Stomach smooth muscle (tissue), 2 donors: ENCODE measurements at regions not wholly inside any gene's neighbourhood (a gene's known extent, or its start where the extent isn't known, plus 50 kb on each side); places are given as distances from the start of the nearest gene placed in this dataset.

ENCODE experiments used
- H3K27ac ChIP-seq: one replicate; pipeline ENCODE4 v1.7.0; 2013; ENCODE audit warnings: mild to moderate bottlenecking, low read length, inconsistent platforms
- H3K27me3 ChIP-seq, 2 donors: one replicate each; pipeline ENCODE4 v1.7.0; 2013; ENCODE audit warnings: low read length in 2 of 2; ENCODE audit not compliant: insufficient read depth in 2 of 2, control insufficient read depth in 1 of 2
- H3K36me3 ChIP-seq, 2 donors: one replicate each; pipeline ENCODE4 v1.7.0; 2013; ENCODE audit warnings: low read length in 2 of 2; ENCODE audit not compliant: control insufficient read depth in 2 of 2, insufficient read depth in 2 of 2
- H3K4me1 ChIP-seq: one replicate; pipeline ENCODE4 v1.7.0; 2013; ENCODE audit warnings: low read length; ENCODE audit not compliant: control insufficient read depth, insufficient read depth
- H3K4me3 ChIP-seq, 2 donors: one replicate each; pipeline ENCODE4 v1.7.0; 2013; ENCODE audit warnings: low read length in 2 of 2
- H3K9ac ChIP-seq, 2 donors: one replicate each; pipeline ENCODE4 v1.7.0; 2013; ENCODE audit warnings: low read length in 2 of 2, mild to moderate bottlenecking in 1 of 2
- H3K9me3 ChIP-seq, 2 donors: one replicate each; pipeline ENCODE4 v1.7.0; 2013; ENCODE audit warnings: low read length in 2 of 2; ENCODE audit not compliant: control insufficient read depth in 2 of 2
- donor health status: healthy.
- donor health status: Pancreatic carcinoma.

DNA sequence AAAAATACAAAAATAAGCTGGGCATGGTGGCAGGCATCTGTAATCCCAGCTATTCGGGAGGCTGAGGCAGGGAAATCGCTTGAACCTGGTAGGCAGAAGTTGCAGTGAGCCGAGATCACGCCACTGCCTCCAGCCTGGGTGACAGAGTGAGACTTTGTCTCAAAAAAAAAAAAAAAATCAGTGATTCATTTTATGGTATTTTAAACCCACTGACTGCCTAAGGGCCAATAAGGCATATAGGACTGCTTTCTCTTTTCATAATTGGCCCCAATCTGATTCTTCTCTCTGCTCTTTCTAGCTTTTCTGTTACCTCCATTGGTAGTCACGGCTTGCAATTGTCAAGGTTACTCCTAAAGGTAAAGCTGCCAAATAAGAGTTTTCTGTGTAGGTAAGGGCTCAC is 60.2 kb upstream of the ADGRF1 start:
- no peaks in the 10 kb centered on the region for H3K36me3 ChIP-seq

GRCh38 chr6:47098570-47098993 is 56.5 kb upstream of the ADGRF1 start:
- no peaks in the 10 kb centered on the region for H3K36me3 ChIP-seq
- no peak overlapping the region for H3K4me3 ChIP-seq
- H3K9me3 ChIP-seq = no peaks in the 10 kb centered on the region
- peaks cover 15% of the 10 kb centered on the region for H3K4me1 ChIP-seq
- H3K27ac ChIP-seq = no peak overlapping the region
- H3K27me3 ChIP-seq = no peaks in the 10 kb centered on the region
- H3K9ac ChIP-seq = no peak overlapping the region

More for the DNA sequence above, 60.2 kb upstream of the ADGRF1 start:
- Histone ChIP-seq H3K4me1 (peaks cover 8% of the 10 kb centered on the region), H3K27ac (no peak overlapping the region), H3K9me3 (no peaks in the 10 kb centered on the region), H3K27me3 (no peaks in the 10 kb centered on the region), H3K9ac (no peak overlapping the region), H3K4me3 (no peak overlapping the region)

- no peak overlapping the region for H3K27ac ChIP-seq
- H3K9ac ChIP-seq = no peak overlapping the region
- no peaks in the 10 kb centered on the region for H3K27me3 ChIP-seq
Measured at GRCh38 chr6:47097092-47097945, 55.2 kb upstream of the ADGRF1 start.

GRCh38 chr6:47096211-47096895 is 54.2 kb upstream of the ADGRF1 start:
- Histone ChIP-seq H3K4me1 (peaks cover 20% of the 10 kb centered on the region), H3K27me3 (no peaks in the 10 kb centered on the region), H3K4me3 (no peak overlapping the region), H3K27ac (no peak overlapping the region), H3K9me3 (no peaks in the 10 kb centered on the region), H3K36me3 (no peaks in the 10 kb centered on the region), H3K9ac (no peak overlapping the region)

More at GRCh38 chr6:47097092-47097945, 55.2 kb upstream of the ADGRF1 start:
- no peak overlapping the region for H3K4me3 ChIP-seq
- H3K36me3 ChIP-seq = no peaks in the 10 kb centered on the region
- H3K9me3 ChIP-seq = no peaks in the 10 kb centered on the region
- H3K4me1 ChIP-seq = peaks cover 19% of the 10 kb centered on the region

GRCh38 chr6:47094241-47094925 is 52.3 kb upstream of the ADGRF1 start:
- Histone ChIP-seq H3K9me3 (no peaks in the 10 kb centered on the region), H3K36me3 (no peaks in the 10 kb centered on the region), H3K27ac (no peak overlapping the region), H3K4me1 (peaks cover 20% of the 10 kb centered on the region), H3K4me3 (no peak overlapping the region), H3K9ac (no peak overlapping the region), H3K27me3 (no peaks in the 10 kb centered on the region)

GRCh38 chr6:47093169-47093568 is 51.0 kb upstream of the ADGRF1 start:
- no peak overlapping the region for H3K27ac ChIP-seq
- peaks cover 16% of the 10 kb centered on the region for H3K4me1 ChIP-seq

GRCh38 chr6:47091886-47092668 is 49.9 kb upstream of the ADGRF1 start:
- Histone ChIP-seq H3K9me3 (no peaks in the 10 kb centered on the region), H3K27me3 (no peaks in the 10 kb centered on the region), H3K4me3 (no peak overlapping the region), H3K27ac (no peak overlapping the region), H3K9ac (no peak overlapping the region), H3K4me1 (peaks cover 14% of the 10 kb centered on the region), H3K36me3 (no peaks in the 10 kb centered on the region)

More at GRCh38 chr6:47093169-47093568, 51.0 kb upstream of the ADGRF1 start:
- Histone ChIP-seq H3K36me3 (no peaks in the 10 kb centered on the region), H3K27me3 (no peaks in the 10 kb centered on the region), H3K4me3 (no peak overlapping the region), H3K9me3 (no peaks in the 10 kb centered on the region), H3K9ac (no peak overlapping the region)
